HCT116 (cell line): ENCODE measurements at regions not wholly inside any gene's neighbourhood (a gene's known extent, or its start where the extent isn't known, plus 50 kb on each side); places are given as distances from the start of the nearest gene placed in this dataset.

Source experiments
- ATAC-seq: fragments of 200-7000 bp; cut with Tn5 transposase; 2 replicates; pipeline ENCODE4 v1.9.1; 2020; ENCODE audit warnings: mild to moderate bottlenecking, moderate library complexity
- BruUV-seq: library from RNA; stranded (reverse); fragments of 400-500 nt; replicated peaks from 2 replicates; lab custom pipeline; 2021; lab: Mats Ljungman, UMichigan
- CTCF ChIA-PET: fragments of 300-600 bp; sonication (Branson Sonifier 250); formaldehyde crosslinking; loops from one replicate; lab custom pipeline; 2021; ENCODE audit warnings: antibody characterized with exemption; lab: Charles Lee
- POLR2A ChIA-PET: fragments of 300-600, 350-600 bp; sonication (Branson Sonifier 250); formaldehyde crosslinking; loops from one replicate; lab custom pipeline; 2021; ENCODE audit warnings: antibody characterized with exemption; lab: Charles Lee
- RAD21 ChIA-PET, 2 experiments: fragments of 300-600 bp; sonication (Branson Sonifier 250); formaldehyde crosslinking; loops; one replicate each; lab custom pipeline; 2023; ENCODE audit warnings: low total read pairs in 2 of 2; ENCODE audit not compliant: uncharacterized antibody in 2 of 2, unreplicated experiment in 2 of 2, low non-redundant PET in 1 of 2; lab: Charles Lee
- DNase-seq: peaks from one replicate; pipeline ENCODE4 v3.0.0-alpha.2; 2010; ENCODE audit warnings: low read depth, low spot score
- H2AFZ ChIP-seq: fragments of 200-600 bp; shearing (Covaris generic), sonication (generic); 2 replicates; pipeline ENCODE4 v1.6.1; 2017; ENCODE audit warnings: low read depth, mixed run types, mixed read lengths, antibody characterized with exemption, low read length; ENCODE audit not compliant: poor library complexity, severe bottlenecking
- H3K27ac ChIP-seq: 2 replicates; pipeline ENCODE4 v1.5.1; 2012; ENCODE audit warnings: low read depth, low read length
- H3K27me3 ChIP-seq: fragments of 200-600 bp; sonication (generic); 2 replicates; pipeline ENCODE4 v1.6.1; 2016; ENCODE audit warnings: mixed run types, low read length, mixed read lengths; ENCODE audit not compliant: insufficient read depth
- H3K36me3 ChIP-seq, 2 experiments: fragments of 200-500 bp in 1 of 2; fragments of 200-600 bp in 1 of 2; sonication (Bioruptor generic) in 1 of 2; sonication (generic) in 1 of 2; 2 replicates each; pipeline versions ENCODE4 v1.5.1 to v1.6.1; 2014 to 2016; ENCODE audit warnings: low read length in 2 of 2, inconsistent platforms in 1 of 2, mixed read lengths in 1 of 2, mixed run types in 1 of 2; ENCODE audit not compliant: insufficient read depth in 2 of 2, control insufficient read depth in 1 of 2
- H3K4me1 ChIP-seq, 2 experiments: fragments of 200-600 bp in 1 of 2; sonication (generic) in 1 of 2; 2 replicates each; pipeline versions ENCODE4 v1.5.1 to v1.6.1; 2012 to 2017; ENCODE audit warnings: low read length in 2 of 2, inconsistent platforms in 1 of 2, mild to moderate bottlenecking in 1 of 2, mixed read lengths in 1 of 2, mixed run types in 1 of 2, moderate library complexity in 1 of 2; ENCODE audit not compliant: insufficient read depth in 2 of 2, control insufficient read depth in 1 of 2
- H3K4me2 ChIP-seq: fragments of 200-600 bp; sonication (generic); 2 replicates; pipeline ENCODE4 v1.6.1; 2017; ENCODE audit warnings: mixed run types, low read length, mixed read lengths
- H3K4me3 ChIP-seq, 2 experiments: fragments of 200-600 bp in 1 of 2; sonication (generic) in 1 of 2; replicated peaks in 1 of 2; 2 replicates each; pipeline ENCODE4 v1.5.1; 2011 to 2016; ENCODE audit warnings: low read length in 2 of 2, control low read depth in 1 of 2, low read depth in 1 of 2, mild to moderate bottlenecking in 1 of 2, mixed read lengths in 1 of 2, mixed run types in 1 of 2
- H3K79me2 ChIP-seq: fragments of 200-600 bp; sonication (generic); 2 replicates; pipeline ENCODE4 v1.6.1; 2017; ENCODE audit warnings: mild to moderate bottlenecking, mixed run types, low read length, moderate library complexity, mixed read lengths; ENCODE audit not compliant: insufficient read depth
- H3K9ac ChIP-seq: fragments of 200-600 bp; sonication (generic); 2 replicates; pipeline ENCODE4 v1.6.1; 2016; ENCODE audit warnings: low read length, mixed read lengths
- H3K9me2 ChIP-seq: fragments of 200-600 bp; sonication (generic), shearing (Covaris generic); 2 replicates; pipeline ENCODE4 v1.6.1; 2017; ENCODE audit warnings: mixed run types, mild to moderate bottlenecking, moderate library complexity; ENCODE audit not compliant: insufficient read depth
- H3K9me3 ChIP-seq, 2 experiments: fragments of 200-500 bp in 1 of 2; fragments of 200-600 bp in 1 of 2; sonication (Bioruptor generic) in 1 of 2; sonication (generic) in 1 of 2; 2 replicates each; pipeline ENCODE4 v1.6.1; 2014 to 2017; ENCODE audit warnings: low read length in 2 of 2, mixed read lengths in 2 of 2, inconsistent platforms in 1 of 2, low read depth in 1 of 2, mild to moderate bottlenecking in 1 of 2, mixed run types in 1 of 2, moderate library complexity in 1 of 2; ENCODE audit not compliant: control insufficient read depth in 1 of 2, insufficient read depth in 1 of 2
- H4K20me1 ChIP-seq: fragments of 200-600 bp; sonication (generic), shearing (Covaris generic); 2 replicates; pipeline ENCODE4 v1.6.1; 2017; ENCODE audit warnings: mixed run types, mild to moderate bottlenecking, moderate library complexity; ENCODE audit not compliant: insufficient read depth
- ATF3 ChIP-seq: IDR thresholded peaks from 2 replicates; pipeline ENCODE4 v1.6.1; 2012
- CBX3 ChIP-seq: IDR thresholded peaks from 2 replicates; pipeline ENCODE4 v1.6.1; 2012; ENCODE audit warnings: low read depth
- ELF1 ChIP-seq: IDR thresholded peaks from 2 replicates; pipeline ENCODE4 v1.6.1; 2012; ENCODE audit warnings: low read depth, borderline replicate concordance
- FOSL1 ChIP-seq: IDR thresholded peaks from 2 replicates; pipeline ENCODE4 v1.6.1; 2012; ENCODE audit warnings: low read depth
- POLR2AphosphoS5 ChIP-seq: IDR thresholded peaks from 2 replicates; pipeline ENCODE4 v1.6.1; 2011; ENCODE audit warnings: mild to moderate bottlenecking, low read depth, low read length, moderate library complexity
- RAD21 ChIP-seq: IDR thresholded peaks from 2 replicates; pipeline ENCODE4 v1.6.1; 2012; ENCODE audit warnings: low read depth, mild to moderate bottlenecking
- SRF ChIP-seq: IDR thresholded peaks from 2 replicates; pipeline ENCODE4 v1.6.1; 2012; ENCODE audit warnings: low read depth
- TCF7L2 ChIP-seq: IDR thresholded peaks from 2 replicates; pipeline ENCODE4 v1.7.0; 2011; ENCODE audit warnings: borderline replicate concordance, inconsistent platforms; ENCODE audit not compliant: insufficient read depth, insufficient read length; ENCODE audit errors: extremely low read depth
- ZFX ChIP-seq: fragments of 450-650 bp; IDR thresholded peaks from 2 replicates; pipeline ENCODE4 v1.6.1; 2017
- intact Hi-C: fragments of 100-400 bp; cut with micrococcal nuclease; formaldehyde crosslinking; loops from 2 replicates; pipeline ENCODE4 v1.10.0; 2022
- TF ChIP-seq, protein P1 (sequence below), 3 experiments: fragments of 200-600 bp in 1 of 3; sonication (generic) in 1 of 3; IDR thresholded peaks in 2 of 3; conservative IDR thresholded peaks in 1 of 3; 2 replicates each; pipeline ENCODE4 v1.5.1; 2012 to 2017; ENCODE audit warnings: low read depth in 2 of 3, low read length in 2 of 3, antibody characterized with exemption in 1 of 3, borderline replicate concordance in 1 of 3, control low read depth in 1 of 3, mild to moderate bottlenecking in 1 of 3, mixed read lengths in 1 of 3, mixed run types in 1 of 3, moderate library complexity in 1 of 3; ENCODE audit not compliant: insufficient read depth in 1 of 3

DNA sequence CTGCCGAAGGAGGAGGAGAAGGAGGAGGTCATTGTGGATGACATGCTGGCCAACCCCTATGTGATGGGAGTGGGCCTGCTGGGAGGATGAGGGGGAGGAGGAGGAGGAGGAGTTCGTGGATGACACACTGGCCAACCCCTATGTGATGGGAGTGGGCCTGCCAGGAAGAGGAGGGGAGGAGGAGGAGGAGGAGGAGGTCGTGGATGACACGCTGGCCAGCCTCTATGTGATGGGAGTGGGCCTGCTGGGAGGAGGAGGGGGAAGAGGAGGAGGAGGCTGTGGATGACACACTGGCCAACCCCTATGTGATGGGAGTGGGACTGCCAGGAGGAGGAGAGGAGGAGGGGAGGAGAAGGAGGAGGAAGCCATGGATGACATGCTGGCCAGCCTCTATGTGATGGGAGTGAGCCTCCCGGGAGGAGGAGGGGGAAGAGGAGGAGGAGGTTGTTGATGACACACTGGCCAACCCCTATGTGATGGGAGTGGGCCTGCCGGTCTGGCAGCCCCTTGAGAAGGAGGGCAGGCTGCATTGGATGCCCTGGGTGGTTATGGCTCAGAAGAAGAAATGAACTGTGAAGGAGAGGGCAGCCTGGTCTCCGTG lies 55.7 kb upstream of the WNT7A start:
- Histone ChIP-seq H3K4me1 (no peaks in the 10 kb centered on the region), H4K20me1 (no peaks in the 10 kb centered on the region), H3K79me2 (no peaks in the 10 kb centered on the region), H3K9me3 (no peaks in the 10 kb centered on the region), H3K4me2 (no peak overlapping the region), H3K9me2 (no peaks in the 10 kb centered on the region), H2AFZ (no peak overlapping the region), H3K4me3 (no peak overlapping the region), H3K9ac (no peak overlapping the region), H3K27me3 (no peaks in the 10 kb centered on the region), H3K27ac (no peak overlapping the region), H3K36me3 (no peaks in the 10 kb centered on the region)
- intact Hi-C loops, result no loop called here
- no TSS peak for BruUV-seq
- ChIA-PET RAD21 (no interaction called here), POLR2A (no interaction called here), CTCF (no interaction called here)
- TF ChIP-seq RAD21 (no peak), ZFX (no peak), ATF3 (no peak), SRF (no peak), FOSL1 (no peak), ELF1 (no peak), TCF7L2 (no peak), POLR2AphosphoS5 (no peak), CBX3 (no peak)
- DNase-seq (no peak), ATAC-seq (no peak)

- Histone ChIP-seq H4K20me1 (no peaks in the 10 kb centered on the region), H3K9ac (no peak overlapping the region), H3K36me3 (no peaks in the 10 kb centered on the region), H3K79me2 (no peaks in the 10 kb centered on the region), H3K4me3 (no peak overlapping the region), H3K9me3 (no peaks in the 10 kb centered on the region), H3K27me3 (no peaks in the 10 kb centered on the region), H3K4me1 (no peaks in the 10 kb centered on the region), H3K9me2 (no peaks in the 10 kb centered on the region), H2AFZ (no peak overlapping the region), H3K27ac (no peak overlapping the region), H3K4me2 (no peak overlapping the region)
- RAD21 ChIA-PET, result no interaction called here
- no peak for DNase-seq
- ATAC-seq, result no peak
- intact Hi-C loops, result no loop called here
- TF ChIP-seq ATF3 (no peak), SRF (no peak)
- TF ChIP-seq, protein P1, sequence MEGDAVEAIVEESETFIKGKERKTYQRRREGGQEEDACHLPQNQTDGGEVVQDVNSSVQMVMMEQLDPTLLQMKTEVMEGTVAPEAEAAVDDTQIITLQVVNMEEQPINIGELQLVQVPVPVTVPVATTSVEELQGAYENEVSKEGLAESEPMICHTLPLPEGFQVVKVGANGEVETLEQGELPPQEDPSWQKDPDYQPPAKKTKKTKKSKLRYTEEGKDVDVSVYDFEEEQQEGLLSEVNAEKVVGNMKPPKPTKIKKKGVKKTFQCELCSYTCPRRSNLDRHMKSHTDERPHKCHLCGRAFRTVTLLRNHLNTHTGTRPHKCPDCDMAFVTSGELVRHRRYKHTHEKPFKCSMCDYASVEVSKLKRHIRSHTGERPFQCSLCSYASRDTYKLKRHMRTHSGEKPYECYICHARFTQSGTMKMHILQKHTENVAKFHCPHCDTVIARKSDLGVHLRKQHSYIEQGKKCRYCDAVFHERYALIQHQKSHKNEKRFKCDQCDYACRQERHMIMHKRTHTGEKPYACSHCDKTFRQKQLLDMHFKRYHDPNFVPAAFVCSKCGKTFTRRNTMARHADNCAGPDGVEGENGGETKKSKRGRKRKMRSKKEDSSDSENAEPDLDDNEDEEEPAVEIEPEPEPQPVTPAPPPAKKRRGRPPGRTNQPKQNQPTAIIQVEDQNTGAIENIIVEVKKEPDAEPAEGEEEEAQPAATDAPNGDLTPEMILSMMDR (IDR thresholded peaks at IDR 0.05 in 2 of 3, conservative IDR thresholded peaks at IDR 0.05 in 1 of 3; ENCODE audit: borderline replicate concordance in 1 of 3, insufficient read depth in 1 of 3, low read depth in 2 of 3, low read length in 2 of 3), result no peak
- BruUV-seq, result no TSS peak
- CTCF ChIA-PET, result no interaction called here
- POLR2A ChIA-PET, result no interaction called here
These were observed 54.9 kb upstream of the WNT7A start for GRCh38 chr3:13934813-13935212.
